D721Med (cell line): ENCODE measurements at regions not wholly inside any gene's neighbourhood (a gene's known extent, or its start where the extent isn't known, plus 50 kb on each side); places are given as distances from the start of the nearest gene placed in this dataset.
A peak's percentile ranks its signal among the peaks of the same experiment; 100 is the strongest.

Experiments
- DNase-seq: peaks from one replicate; pipeline ENCODE4 v3.0.0; 2011; ENCODE audit warnings: low spot score; ENCODE audit not compliant: insufficient read length
- FAIRE-seq: peaks from 2 replicates; lab custom pipeline; 2011; peaks lifted over from hg19 to GRCh38; lab: Jason Lieb, UNC
- TF ChIP-seq, protein P1 (sequence below): IDR thresholded peaks from 2 replicates; pipeline ENCODE4 v1.5.1; 2012; ENCODE audit warnings: mild to moderate bottlenecking, control low read depth; ENCODE audit not compliant: insufficient read depth; ENCODE audit errors: missing control alignments

DNA sequence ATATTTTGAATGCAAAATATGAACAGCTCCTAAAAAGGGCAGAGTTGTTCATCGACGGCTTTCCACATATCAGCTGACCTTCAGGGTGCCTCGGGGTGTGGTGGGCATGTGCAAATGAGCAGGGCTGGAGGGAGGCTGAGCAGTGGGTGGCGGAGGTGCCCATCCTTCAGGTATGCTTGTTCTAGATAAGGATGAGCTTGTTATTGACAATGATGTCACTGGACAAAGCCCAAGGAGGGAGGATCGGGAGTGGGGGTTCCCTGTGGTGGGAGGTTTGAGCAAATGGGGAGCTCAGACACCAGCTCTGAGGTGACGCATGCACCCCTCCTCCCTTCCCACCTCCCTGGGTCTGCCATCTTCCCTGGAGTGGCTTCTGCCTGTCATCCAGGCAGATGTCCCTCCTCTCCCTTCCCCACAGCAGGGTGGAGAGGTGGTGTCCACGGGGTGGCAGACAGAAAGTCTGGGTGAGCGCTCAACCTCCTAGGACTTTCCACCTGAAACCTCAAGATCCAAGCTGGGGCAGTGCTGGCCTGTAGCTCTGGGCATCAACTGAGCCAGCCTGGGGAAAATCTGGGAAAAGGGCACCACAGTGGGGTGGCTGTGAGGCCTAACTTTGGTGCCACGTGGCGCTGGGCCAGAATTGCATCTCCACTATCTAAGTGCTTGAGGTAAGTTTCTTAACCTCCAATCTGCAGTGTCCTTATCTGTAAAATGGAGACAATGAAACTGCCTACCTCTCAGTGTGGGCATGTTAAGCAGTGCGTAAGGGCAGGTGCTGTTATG lies 106.3 kb upstream of the THY1 start:
- peak; percentile 5 for DNase-seq
- no peak for FAIRE-seq
- TF ChIP-seq, protein P1, sequence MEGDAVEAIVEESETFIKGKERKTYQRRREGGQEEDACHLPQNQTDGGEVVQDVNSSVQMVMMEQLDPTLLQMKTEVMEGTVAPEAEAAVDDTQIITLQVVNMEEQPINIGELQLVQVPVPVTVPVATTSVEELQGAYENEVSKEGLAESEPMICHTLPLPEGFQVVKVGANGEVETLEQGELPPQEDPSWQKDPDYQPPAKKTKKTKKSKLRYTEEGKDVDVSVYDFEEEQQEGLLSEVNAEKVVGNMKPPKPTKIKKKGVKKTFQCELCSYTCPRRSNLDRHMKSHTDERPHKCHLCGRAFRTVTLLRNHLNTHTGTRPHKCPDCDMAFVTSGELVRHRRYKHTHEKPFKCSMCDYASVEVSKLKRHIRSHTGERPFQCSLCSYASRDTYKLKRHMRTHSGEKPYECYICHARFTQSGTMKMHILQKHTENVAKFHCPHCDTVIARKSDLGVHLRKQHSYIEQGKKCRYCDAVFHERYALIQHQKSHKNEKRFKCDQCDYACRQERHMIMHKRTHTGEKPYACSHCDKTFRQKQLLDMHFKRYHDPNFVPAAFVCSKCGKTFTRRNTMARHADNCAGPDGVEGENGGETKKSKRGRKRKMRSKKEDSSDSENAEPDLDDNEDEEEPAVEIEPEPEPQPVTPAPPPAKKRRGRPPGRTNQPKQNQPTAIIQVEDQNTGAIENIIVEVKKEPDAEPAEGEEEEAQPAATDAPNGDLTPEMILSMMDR, result no peak

DNA sequence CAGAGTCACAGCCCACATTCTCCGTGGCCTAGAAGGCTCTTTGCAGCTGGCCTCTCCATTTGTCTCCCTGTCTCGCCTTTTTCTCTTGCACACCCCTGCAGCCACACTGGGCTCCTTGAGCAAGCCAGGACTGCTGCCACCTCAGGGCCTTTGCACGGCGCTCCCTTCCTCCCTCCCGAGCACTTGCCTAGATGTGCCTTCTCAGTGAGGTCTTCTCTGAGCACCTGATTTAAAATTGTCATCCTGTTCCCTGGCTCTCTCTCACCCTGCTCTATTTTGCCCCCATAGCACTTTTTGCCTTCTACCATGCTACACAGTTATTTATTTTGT lies 102.9 kb upstream of the THY1 start:
- DNase-seq (no peak), FAIRE-seq (no peak)
- TF ChIP-seq, protein P1, result no peak

DNA sequence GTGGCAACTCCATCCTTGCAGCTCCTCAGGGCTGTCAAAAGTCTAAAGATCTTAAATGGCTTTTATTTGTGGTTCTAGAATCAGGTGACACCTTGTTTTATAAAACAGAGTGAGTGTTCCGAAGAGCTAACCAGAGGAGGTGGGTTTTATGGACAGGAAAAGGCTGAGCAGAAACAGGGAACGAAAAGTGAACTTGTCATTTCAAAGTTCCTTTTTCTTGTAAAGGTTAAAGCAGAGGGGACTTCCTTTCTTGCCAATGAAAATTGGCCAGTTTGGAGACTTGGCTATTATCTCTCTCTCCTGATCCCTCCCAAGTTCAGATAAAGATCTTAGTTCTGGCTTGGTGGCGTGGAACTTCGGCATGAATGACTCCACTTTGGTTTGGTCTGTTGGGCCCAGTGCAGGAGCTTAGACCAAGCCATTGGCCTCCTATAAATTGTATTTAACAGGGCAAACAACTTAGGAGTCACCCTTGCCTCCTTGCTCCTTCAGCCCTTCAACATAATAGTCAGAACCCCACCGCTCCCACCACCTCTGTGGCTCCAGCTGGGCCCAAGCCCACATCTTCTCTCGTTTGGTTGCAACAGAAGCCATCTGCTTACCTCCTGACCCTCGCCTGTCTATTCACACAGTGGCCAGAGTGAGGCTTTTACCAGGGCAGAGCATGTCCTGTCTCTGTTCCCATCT lies 102.4 kb upstream of the THY1 start:
- FAIRE-seq, result no peak
- no peak for DNase-seq
- TF ChIP-seq, protein P1, result no peak

DNA sequence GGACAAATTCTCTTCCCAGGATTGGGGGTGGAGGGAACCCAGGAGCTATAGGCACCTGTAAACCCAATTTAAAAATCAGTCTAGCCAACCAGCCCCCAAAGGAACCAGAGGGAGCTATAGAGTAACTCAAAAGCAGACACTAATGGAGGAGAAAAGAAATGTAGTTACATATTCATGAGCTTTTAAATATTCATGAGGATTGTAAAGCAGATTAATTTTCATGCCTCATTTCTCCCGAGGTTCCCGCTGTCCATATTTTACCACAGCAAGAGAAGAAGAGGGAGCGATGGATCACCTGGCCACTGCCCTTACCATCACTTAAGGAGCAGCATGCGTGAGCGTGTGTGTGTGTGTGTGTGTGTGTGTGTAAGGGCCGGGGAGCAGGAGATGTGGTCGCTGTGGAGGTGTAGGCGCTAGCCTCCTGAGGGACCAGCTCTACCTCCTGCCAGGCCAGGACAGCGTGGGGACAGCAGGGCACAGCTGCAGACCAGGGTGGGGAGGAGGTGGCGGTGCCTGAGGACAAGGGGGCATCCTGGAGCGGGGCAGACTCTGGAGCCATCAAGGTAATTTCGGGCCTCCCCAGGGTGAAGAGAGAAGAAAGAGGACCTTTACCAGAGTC lies 100.7 kb upstream of the THY1 start:
- DNase-seq (no peak), FAIRE-seq (no peak)
- TF ChIP-seq, protein P1, result no peak

DNA sequence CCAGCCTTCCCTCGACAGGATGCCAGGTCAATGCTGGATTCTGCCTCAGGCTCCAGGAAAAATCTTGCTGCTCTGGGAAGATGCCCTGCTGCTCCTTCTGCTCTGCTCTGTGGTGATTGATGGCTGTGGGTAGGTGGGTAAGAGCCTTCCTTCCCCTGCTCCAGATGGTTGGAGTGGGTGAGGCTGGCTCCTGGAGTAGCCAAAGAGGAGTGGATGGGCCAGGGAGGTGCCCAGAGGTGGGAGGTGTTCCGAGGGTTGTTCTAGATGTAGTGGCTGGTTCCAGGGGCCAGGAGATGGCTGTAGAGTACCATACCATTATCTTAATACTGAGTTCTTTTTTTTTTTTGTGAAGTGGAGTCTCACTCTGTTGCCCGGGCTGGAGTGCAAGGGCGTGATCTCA lies 99.6 kb upstream of the THY1 start:
- TF ChIP-seq, protein P1, result no peak
- DNase-seq (no peak), FAIRE-seq (no peak)

DNA sequence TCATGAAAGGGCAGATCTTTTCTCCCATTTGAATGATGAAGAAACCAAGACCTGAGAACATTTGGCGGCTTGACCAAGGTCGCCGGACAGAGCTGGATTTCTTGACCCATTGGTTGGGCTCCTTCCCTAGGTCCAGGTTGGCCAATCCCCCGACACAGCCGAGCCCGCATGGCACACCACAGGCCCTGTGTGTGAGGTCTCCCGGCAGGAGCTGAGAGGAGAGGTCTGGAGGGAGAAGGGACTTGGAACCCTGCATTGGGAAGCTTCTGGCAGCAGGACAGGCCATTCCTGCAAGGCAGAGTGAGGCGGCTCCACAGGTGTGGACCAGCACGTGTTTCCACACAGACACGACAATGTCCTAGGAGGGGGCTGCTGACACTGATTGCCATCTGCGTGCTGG lies 98.6 kb upstream of the THY1 start:
- DNase-seq, result no peak
- TF ChIP-seq, protein P1, result no peak
- FAIRE-seq, result no peak
